K562 (cell line): ENCODE measurements at regions not wholly inside any gene's neighbourhood (a gene's known extent, or its start where the extent isn't known, plus 50 kb on each side); places are given as distances from the start of the nearest gene placed in this dataset.

Source experiments
- ATAC-seq: fragments of 200-7000 bp; cut with Tn5 transposase; 3 replicates; pipeline ENCODE4 v1.9.1; 2020; ENCODE audit warnings: moderate library complexity
- BruUV-seq: library from RNA; stranded (reverse); fragments of 400-500 nt; replicated peaks from 2 replicates; lab custom pipeline; 2021; lab: Mats Ljungman, UMichigan
- CTCF ChIA-PET: fragments of 300-600 bp; formaldehyde crosslinking; extraction: SDS; loops from one replicate; lab custom pipeline; 2021; ENCODE audit warnings: low intra/inter-chr PET ratio; lab: Yijun Ruan, JAX
- POLR2A ChIA-PET: fragments of 300-600, 350-650 bp; sonication (Branson Sonifier 250); formaldehyde crosslinking; extraction: SDS; loops from one replicate; lab custom pipeline; 2021; ENCODE audit warnings: antibody characterized with exemption, inconsistent platforms; lab: Yijun Ruan, JAX
- DNase-seq, 4 experiments: peaks; one replicate each; pipeline versions ENCODE4 v3.0.0 to v3.0.0-alpha.2; 2011 to 2018; ENCODE audit warnings: low spot score in 3 of 4, mixed read lengths in 3 of 4; ENCODE audit errors: extremely low read depth in 1 of 4
- FAIRE-seq: peaks from 2 replicates; lab custom pipeline; 2011; peaks lifted over from hg19 to GRCh38; lab: Jason Lieb, UNC
- H2AFZ ChIP-seq: 2 replicates; pipeline ENCODE4 v1.6.0; 2011; ENCODE audit warnings: low read depth, low read length, control low read depth, inconsistent platforms
- H3K27ac ChIP-seq: fragments of 200-600 bp; 3 replicates; pipeline ENCODE4 v1.8.0; 2011; ENCODE audit warnings: low read depth, mild to moderate bottlenecking, control low read depth, inconsistent platforms, low read length, moderate library complexity, mixed read lengths; ENCODE audit errors: extremely low read depth
- H3K27me3 ChIP-seq, 2 experiments: fragments of 300-600 bp in 1 of 2; 2 replicates in 1 of 2; 3 replicates in 1 of 2; pipeline versions ENCODE4 v1.6.0 to v1.8.0; 2011; ENCODE audit warnings: inconsistent platforms in 2 of 2, low read length in 2 of 2, mild to moderate bottlenecking in 1 of 2, mixed read lengths in 1 of 2, moderate library complexity in 1 of 2; ENCODE audit not compliant: control insufficient read depth in 2 of 2, insufficient read depth in 2 of 2
- H3K36me3 ChIP-seq: fragments of 300-600 bp; 3 replicates; pipeline ENCODE4 v1.8.0; 2011; ENCODE audit warnings: mild to moderate bottlenecking, low read length, inconsistent platforms; ENCODE audit not compliant: control insufficient read depth, insufficient read depth
- H3K4me1 ChIP-seq, 2 experiments: fragments of 200-600 bp in 1 of 2; replicated peaks in 1 of 2; 2 replicates in 1 of 2; 3 replicates in 1 of 2; pipeline versions ENCODE4 v1.5.1 to v1.8.0; 2011; ENCODE audit warnings: inconsistent platforms in 2 of 2, low read length in 2 of 2, mild to moderate bottlenecking in 1 of 2, mixed read lengths in 1 of 2, moderate library complexity in 1 of 2; ENCODE audit not compliant: control insufficient read depth in 2 of 2, insufficient read depth in 2 of 2
- H3K4me2 ChIP-seq: 2 replicates; pipeline ENCODE4 v1.6.1; 2011; ENCODE audit warnings: low read length, control low read depth, inconsistent platforms, mixed read lengths; ENCODE audit not compliant: insufficient read depth
- H3K4me3 ChIP-seq: fragments of 200-600 bp; sonication (generic), shearing (Covaris generic); 2 replicates; pipeline ENCODE4 v1.5.1; 2016; ENCODE audit warnings: control low read depth, inconsistent platforms
- H3K79me2 ChIP-seq: fragments of 200-600 bp; 3 replicates; pipeline ENCODE4 v1.8.0; 2011; ENCODE audit warnings: low read length, inconsistent platforms; ENCODE audit not compliant: control insufficient read depth, insufficient read depth
- H3K9ac ChIP-seq, 2 experiments: 2 replicates each; pipeline versions ENCODE4 v1.6.0 to v1.6.1; 2011; ENCODE audit warnings: low read depth in 2 of 2, low read length in 2 of 2, control low read depth in 1 of 2, inconsistent platforms in 1 of 2, mild to moderate bottlenecking in 1 of 2, mixed read lengths in 1 of 2; ENCODE audit not compliant: insufficient read depth in 1 of 2
- H3K9me1 ChIP-seq: one replicate; pipeline ENCODE4 v1.6.0; 2011; ENCODE audit warnings: inconsistent platforms, mild to moderate bottlenecking, low read length, moderate library complexity; ENCODE audit not compliant: control insufficient read depth, insufficient read depth
- H3K9me3 ChIP-seq: replicated peaks from 2 replicates; pipeline ENCODE4 v1.5.1; 2011; ENCODE audit warnings: low read depth, low read length, inconsistent platforms; ENCODE audit not compliant: control insufficient read depth, insufficient read depth
- H4K20me1 ChIP-seq: replicated peaks from 2 replicates; pipeline ENCODE4 v1.6.1; 2011; ENCODE audit warnings: low read length, inconsistent platforms, mixed read lengths; ENCODE audit not compliant: control insufficient read depth, insufficient read depth
- C11orf30 ChIP-seq: fragments of 450-650 bp; IDR thresholded peaks from 2 replicates; pipeline ENCODE4 v1.6.1; 2016; ENCODE audit warnings: low read depth, mild to moderate bottlenecking
- CBFA2T2 ChIP-seq: fragments of 450-650 bp; conservative IDR thresholded peaks from 2 replicates; pipeline ENCODE4 v1.6.1; 2017; ENCODE audit warnings: mild to moderate bottlenecking
- FOXK1 ChIP-seq: sonication (generic); formaldehyde crosslinking; IDR thresholded peaks from 2 replicates; pipeline ENCODE4 v1.8.0; 2022; ENCODE audit warnings: missing genetic modification reagents, mild to moderate bottlenecking, borderline replicate concordance
- HEY1 ChIP-seq: fragments of 250-450 bp; sonication (Bioruptor Pico); IDR thresholded peaks from 2 replicates; pipeline ENCODE4 v1.5.0; 2020; ENCODE audit warnings: mild to moderate bottlenecking, moderate library complexity, borderline replicate concordance
- HNRNPK ChIP-seq: fragments of 200-400 bp; formaldehyde crosslinking; IDR thresholded peaks from one replicate; pipeline ENCODE4 v1.6.1; 2018; ENCODE audit warnings: mild to moderate bottlenecking, low read depth, low read length; ENCODE audit not compliant: poor library complexity, severe bottlenecking
- MNT ChIP-seq, 2 experiments: fragments of 450-650 bp; conservative IDR thresholded peaks; 2 replicates each; pipeline ENCODE4 v1.6.1; 2017; ENCODE audit warnings: mild to moderate bottlenecking in 2 of 2, moderate library complexity in 2 of 2
- NFYB ChIP-seq: IDR thresholded peaks from 2 replicates; pipeline ENCODE4 v1.6.1; 2011; ENCODE audit warnings: mild to moderate bottlenecking, moderate library complexity; ENCODE audit not compliant: insufficient read length; ENCODE audit errors: extremely low read depth
- SP1 ChIP-seq: sonication (generic); formaldehyde crosslinking; IDR thresholded peaks from 2 replicates; pipeline ENCODE4 v1.8.1; 2022; ENCODE audit warnings: mild to moderate bottlenecking, missing genetic modification reagents
- ZNF133 ChIP-seq: fragments of 250-450 bp; sonication (Bioruptor Pico); IDR thresholded peaks from 2 replicates; pipeline ENCODE4 v1.4.0; 2020; ENCODE audit warnings: mild to moderate bottlenecking
- ZNF143 ChIP-seq: sonication (generic); formaldehyde crosslinking; IDR thresholded peaks from 2 replicates; pipeline ENCODE4 v1.9.0; 2022; ENCODE audit warnings: mild to moderate bottlenecking, missing genetic modification reagents
- WGBS: fragments of 100-300 bp; shearing (Covaris generic); methylation state at CpG from one replicate; pipeline ENCODE4 v1.1.6; 2016; ENCODE audit warnings: low coverage, mixed read lengths; ENCODE audit not compliant: insufficient coverage; ENCODE audit errors: missing lambda C conversion rate; 5-methylcytosine and 5-hydroxymethylcytosine counted together
- in situ Hi-C: fragments of 300-500 bp; cut with MboI; formaldehyde crosslinking; loops from 4 replicates; pipeline ENCODE4 v1.15.0; 2018; ENCODE audit warnings: inconsistent platforms, mixed read lengths
- intact Hi-C: fragments of 100-400 bp; cut with micrococcal nuclease; formaldehyde crosslinking; loops from 2 replicates; pipeline ENCODE4 v1.14.2; 2022
- TF ChIP-seq, protein P1 (sequence below): fragments of 450-650 bp; IDR thresholded peaks from 2 replicates; pipeline ENCODE4 v1.6.1; 2016; ENCODE audit warnings: borderline replicate concordance
- TF ChIP-seq, protein P2 (sequence below): sonication (generic); formaldehyde crosslinking; IDR thresholded peaks from 2 replicates; pipeline ENCODE4 v1.8.0; 2022; ENCODE audit warnings: mild to moderate bottlenecking, missing genetic modification reagents
- TF ChIP-seq, protein P3 (sequence below): sonication (generic); formaldehyde crosslinking; IDR thresholded peaks from 2 replicates; pipeline ENCODE4 v1.8.0; 2022; ENCODE audit warnings: mild to moderate bottlenecking, low read depth, missing genetic modification reagents

GRCh38 chr5:40396317-40396716 lies 283.4 kb upstream of the PTGER4 start (continued):
- TF ChIP-seq, protein P1, sequence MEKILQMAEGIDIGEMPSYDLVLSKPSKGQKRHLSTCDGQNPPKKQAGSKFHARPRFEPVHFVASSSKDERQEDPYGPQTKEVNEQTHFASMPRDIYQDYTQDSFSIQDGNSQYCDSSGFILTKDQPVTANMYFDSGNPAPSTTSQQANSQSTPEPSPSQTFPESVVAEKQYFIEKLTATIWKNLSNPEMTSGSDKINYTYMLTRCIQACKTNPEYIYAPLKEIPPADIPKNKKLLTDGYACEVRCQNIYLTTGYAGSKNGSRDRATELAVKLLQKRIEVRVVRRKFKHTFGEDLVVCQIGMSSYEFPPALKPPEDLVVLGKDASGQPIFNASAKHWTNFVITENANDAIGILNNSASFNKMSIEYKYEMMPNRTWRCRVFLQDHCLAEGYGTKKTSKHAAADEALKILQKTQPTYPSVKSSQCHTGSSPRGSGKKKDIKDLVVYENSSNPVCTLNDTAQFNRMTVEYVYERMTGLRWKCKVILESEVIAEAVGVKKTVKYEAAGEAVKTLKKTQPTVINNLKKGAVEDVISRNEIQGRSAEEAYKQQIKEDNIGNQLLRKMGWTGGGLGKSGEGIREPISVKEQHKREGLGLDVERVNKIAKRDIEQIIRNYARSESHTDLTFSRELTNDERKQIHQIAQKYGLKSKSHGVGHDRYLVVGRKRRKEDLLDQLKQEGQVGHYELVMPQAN: no peak
- no peak for TF ChIP-seq FOXK1 (CRISPR knock-in tag)
- TF ChIP-seq, protein P2, sequence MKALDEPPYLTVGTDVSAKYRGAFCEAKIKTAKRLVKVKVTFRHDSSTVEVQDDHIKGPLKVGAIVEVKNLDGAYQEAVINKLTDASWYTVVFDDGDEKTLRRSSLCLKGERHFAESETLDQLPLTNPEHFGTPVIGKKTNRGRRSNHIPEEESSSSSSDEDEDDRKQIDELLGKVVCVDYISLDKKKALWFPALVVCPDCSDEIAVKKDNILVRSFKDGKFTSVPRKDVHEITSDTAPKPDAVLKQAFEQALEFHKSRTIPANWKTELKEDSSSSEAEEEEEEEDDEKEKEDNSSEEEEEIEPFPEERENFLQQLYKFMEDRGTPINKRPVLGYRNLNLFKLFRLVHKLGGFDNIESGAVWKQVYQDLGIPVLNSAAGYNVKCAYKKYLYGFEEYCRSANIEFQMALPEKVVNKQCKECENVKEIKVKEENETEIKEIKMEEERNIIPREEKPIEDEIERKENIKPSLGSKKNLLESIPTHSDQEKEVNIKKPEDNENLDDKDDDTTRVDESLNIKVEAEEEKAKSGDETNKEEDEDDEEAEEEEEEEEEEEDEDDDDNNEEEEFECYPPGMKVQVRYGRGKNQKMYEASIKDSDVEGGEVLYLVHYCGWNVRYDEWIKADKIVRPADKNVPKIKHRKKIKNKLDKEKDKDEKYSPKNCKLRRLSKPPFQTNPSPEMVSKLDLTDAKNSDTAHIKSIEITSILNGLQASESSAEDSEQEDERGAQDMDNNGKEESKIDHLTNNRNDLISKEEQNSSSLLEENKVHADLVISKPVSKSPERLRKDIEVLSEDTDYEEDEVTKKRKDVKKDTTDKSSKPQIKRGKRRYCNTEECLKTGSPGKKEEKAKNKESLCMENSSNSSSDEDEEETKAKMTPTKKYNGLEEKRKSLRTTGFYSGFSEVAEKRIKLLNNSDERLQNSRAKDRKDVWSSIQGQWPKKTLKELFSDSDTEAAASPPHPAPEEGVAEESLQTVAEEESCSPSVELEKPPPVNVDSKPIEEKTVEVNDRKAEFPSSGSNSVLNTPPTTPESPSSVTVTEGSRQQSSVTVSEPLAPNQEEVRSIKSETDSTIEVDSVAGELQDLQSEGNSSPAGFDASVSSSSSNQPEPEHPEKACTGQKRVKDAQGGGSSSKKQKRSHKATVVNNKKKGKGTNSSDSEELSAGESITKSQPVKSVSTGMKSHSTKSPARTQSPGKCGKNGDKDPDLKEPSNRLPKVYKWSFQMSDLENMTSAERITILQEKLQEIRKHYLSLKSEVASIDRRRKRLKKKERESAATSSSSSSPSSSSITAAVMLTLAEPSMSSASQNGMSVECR (CRISPR knock-in tag): no peak
- no peak for TF ChIP-seq C11orf30

DNA sequence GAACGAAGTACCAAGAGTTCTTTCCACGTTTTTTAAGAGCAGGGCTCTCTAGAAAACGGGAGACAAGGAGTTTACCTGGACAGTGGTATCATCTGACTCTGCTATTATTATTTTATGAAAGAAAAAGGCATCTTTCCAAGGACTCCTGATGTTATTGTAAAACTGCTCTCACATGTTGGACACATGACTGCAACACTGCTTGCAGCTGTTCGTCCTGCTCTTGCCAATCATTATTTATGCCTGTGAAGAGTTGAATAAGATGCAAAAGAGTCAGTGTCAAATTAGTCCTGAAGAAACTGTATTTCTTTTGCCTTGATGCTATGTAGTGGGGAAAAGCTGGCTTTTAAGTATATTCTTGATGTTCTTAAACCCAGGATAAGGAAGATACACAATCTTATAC lies 284.5 kb upstream of the PTGER4 start:
- Histone ChIP-seq H3K36me3 (no peaks in the 10 kb centered on the region), H3K9me3 (no peaks in the 10 kb centered on the region), H3K27me3 (no peaks in the 10 kb centered on the region), H3K9ac (no peak overlapping the region), H3K4me1 (no peaks in the 10 kb centered on the region), H3K9me1 (no peaks in the 10 kb centered on the region), H3K27ac (no peak overlapping the region), H2AFZ (no peak overlapping the region), H3K4me2 (no peak overlapping the region), H3K79me2 (no peaks in the 10 kb centered on the region), H3K4me3 (no peak overlapping the region), H4K20me1 (no peaks in the 10 kb centered on the region)
- intact Hi-C loops: no loop called here
- 3% methylated on average over 4 of the region's 4 CpGs for WGBS
- ATAC-seq (no peak), DNase-seq (no peak), FAIRE-seq (no peak)
- ChIA-PET POLR2A (no interaction called here), CTCF (no interaction called here)
- in situ Hi-C loops: no loop called here
- BruUV-seq: no TSS peak
- no peak for TF ChIP-seq NFYB
- TF ChIP-seq CBFA2T2: no peak
- TF ChIP-seq, protein P3, sequence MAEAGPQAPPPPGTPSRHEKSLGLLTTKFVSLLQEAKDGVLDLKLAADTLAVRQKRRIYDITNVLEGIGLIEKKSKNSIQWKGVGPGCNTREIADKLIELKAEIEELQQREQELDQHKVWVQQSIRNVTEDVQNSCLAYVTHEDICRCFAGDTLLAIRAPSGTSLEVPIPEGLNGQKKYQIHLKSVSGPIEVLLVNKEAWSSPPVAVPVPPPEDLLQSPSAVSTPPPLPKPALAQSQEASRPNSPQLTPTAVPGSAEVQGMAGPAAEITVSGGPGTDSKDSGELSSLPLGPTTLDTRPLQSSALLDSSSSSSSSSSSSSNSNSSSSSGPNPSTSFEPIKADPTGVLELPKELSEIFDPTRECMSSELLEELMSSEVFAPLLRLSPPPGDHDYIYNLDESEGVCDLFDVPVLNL (CRISPR knock-in tag): no peak
- no peak for TF ChIP-seq SP1 (CRISPR knock-in tag)
- TF ChIP-seq ZNF133 (CRISPR knock-in tag): no peak
- TF ChIP-seq MNT (conservative IDR thresholded peaks at IDR 0.05): no peak
- TF ChIP-seq HNRNPK: no peak
- no peak for TF ChIP-seq HEY1 (CRISPR knock-in tag)
- TF ChIP-seq ZNF143 (CRISPR knock-in tag): no peak
